ENCODE measurements at regions not wholly inside any gene's neighbourhood (a gene's known extent, or its start where the extent isn't known, plus 50 kb on each side); places are given as distances from the start of the nearest gene placed in this dataset.
"Not testable (repeated sequence)": the region's sequence is repeated elsewhere in the genome, so short reads cannot be mapped to it uniquely, and the experiment has no call there.

DNA sequence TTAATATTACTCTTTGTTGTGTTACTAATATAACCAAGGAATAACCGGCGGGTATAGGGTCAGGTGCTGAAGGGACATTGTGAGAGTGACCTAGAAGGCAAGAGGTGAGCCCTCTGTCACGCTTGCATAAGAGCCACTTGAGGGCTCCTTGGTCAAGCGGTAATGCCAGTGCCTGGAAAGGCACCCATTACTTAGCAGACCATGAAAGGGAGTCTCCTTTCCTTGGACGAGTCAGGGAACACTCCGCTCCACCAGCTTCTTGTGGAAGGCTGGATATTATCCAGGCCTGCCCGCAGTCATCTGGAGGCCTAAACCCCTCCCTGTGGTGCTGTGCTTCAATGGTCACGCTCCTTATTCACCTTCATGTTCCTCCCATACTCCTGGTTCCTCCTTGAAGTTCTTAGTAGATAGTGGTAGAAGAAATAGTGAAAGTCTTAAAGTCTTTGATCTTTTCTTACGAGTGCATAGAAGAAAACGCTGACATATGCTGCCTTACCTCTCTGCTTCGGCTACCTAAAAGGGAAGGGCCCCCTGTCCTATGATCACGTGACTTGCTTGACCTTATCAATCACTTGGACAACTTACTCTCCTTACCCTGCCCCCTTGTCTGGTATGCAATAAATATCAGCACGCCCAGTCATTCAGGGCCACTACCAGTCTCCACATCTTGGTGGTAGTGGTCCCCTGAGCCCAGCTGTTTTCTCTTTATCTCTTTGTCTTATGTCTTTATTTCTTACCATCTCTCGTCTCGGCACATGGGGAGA is 59.6 kb upstream of the DMRTB1 start:
- not testable (repeated sequence) for DNase-seq

DNA sequence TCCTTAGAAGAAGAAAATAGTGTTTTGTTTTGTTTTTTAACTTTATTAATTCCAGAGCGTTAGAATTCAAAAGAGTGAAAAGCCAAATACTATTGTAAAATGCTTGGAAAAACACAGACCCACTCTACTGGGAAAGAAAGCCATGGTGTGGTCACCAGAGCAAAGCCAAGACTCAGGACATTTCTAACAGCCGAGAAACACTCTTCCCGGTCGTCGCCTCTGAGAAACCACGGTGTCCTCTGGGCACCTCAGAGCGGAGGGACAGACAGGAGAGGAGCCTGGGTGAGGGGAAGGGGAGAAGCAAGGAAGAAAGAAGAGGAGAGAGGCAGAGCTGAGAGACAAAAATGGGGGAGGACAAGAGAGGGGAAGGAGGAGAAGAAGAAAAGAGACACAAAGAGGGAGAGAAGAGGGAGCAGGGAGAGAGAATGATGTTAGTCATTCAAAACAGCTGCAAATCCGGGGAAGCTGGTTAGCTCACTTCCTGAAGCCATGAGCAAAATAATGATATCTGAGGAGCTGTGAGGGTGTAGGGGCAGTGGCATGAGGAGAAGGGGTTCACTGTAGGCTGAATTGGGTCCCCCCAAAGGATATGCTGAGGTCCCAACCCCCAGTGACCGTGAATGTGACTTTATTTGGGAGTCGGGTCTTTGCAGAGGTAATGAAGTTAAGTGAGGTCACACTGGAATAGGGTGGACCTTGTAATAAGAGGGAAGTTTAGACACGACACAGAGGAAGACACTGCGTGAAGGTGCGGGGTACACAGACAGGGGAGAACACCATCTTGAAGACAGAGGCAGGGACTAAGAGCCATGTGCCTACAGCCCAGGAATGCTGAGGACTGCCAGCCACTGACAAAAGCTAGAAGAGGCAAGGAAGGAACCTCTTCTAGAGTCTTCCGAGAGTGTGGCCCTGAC is 58.2 kb upstream of the DMRTB1 start:
- DNase-seq = no peak

DNA sequence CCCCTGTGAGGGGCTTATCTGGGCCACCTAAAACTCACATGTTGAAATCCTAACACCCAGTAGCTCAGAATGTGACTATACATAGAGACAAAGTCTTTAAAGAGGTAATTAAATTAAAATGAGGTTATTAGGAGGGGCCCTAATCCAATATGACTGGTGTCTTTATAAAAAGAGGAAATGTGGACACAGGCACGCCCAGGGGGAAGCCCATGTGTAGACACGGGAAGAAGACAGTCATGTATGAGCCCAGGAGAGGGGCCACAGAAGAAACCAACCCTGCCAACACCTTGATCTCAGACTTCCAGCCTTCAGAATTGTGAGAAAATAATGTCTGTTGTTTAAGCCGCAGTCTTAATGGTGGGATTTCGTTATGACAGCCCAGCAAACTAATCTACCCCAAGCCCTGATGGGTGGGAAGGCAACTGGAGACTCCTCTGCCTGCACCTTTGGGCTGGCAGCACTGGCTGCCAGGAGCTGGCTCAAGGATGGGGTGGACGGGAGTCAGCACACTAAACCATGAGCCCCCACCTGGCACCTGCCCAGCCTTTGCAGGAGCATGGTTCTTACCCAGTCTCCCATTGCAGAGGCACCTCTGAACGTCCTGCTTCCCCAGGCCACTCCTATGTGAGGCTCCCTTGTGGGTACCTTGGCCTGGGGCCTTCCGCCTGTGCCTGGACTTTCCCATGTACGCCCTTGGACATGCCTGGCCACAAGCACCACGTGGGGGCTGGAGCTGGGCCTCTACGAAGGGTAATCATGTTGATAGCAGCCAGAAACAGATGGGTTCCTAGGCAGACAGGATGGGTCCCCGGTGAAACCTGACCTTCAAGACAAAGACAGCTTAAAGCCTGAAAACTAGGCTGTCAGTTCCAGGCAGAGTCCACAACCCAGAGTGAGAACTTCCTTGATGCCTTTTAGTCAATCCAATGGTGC is 57.1 kb upstream of the DMRTB1 start:
- DNase-seq = no peak

DNA sequence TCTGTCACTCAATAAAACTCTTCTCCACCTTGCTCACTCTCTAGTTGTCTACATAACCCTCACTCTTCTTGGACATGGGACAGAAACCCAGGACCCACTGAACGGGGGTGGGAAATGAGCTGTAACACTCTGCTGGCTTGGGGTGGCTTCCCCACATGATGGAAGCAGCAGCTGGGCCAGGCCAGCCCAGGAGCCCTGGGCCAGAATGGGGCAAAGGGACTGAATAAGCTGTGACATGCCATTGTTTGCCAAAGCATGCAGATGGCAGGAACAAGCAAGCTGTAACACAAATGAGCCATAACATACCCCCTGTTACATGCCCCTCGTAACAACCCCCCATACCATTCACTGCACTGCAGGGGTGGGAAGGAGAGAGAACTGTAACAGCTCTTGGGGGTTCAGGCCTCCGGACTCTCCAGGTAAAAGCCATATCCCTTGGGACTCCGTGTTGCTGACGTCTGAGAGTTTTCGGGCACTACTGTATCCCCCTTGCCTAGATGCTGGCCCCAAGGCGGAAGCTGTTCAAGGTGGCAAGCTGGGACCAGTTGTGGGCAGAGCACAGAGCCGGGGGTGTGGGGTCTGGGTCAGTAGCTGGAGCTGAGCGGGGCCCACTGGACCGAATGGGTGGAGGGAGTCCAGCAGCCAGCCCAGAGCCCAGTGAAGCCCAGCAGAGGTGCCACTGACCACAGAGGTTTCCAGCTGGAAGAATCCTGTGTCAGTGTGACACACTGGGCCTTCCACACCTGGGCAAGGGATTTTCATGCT is 56.1 kb upstream of the DMRTB1 start:
- DNase-seq = no peak

DNA sequence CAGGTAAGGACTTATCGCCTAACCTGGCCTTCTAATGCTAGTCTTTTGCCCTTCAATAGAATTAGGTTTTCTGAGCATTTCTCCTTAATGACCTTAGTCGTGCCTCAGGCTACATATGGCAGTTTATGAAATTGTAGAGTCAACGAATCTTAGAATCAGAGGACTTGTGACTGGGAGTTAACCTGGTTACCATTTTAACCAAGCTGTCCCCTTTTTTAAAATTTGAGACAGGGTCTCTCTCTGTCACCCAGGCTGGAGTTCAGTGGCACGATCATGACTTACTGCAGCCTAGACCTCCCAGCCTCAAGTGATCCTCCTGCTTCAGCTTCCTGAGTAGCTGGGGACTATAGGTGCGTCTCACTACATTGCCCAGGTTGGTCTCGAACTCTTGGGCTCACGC is 53.5 kb upstream of the DMRTB1 start:
- no peak for DNase-seq

DNA sequence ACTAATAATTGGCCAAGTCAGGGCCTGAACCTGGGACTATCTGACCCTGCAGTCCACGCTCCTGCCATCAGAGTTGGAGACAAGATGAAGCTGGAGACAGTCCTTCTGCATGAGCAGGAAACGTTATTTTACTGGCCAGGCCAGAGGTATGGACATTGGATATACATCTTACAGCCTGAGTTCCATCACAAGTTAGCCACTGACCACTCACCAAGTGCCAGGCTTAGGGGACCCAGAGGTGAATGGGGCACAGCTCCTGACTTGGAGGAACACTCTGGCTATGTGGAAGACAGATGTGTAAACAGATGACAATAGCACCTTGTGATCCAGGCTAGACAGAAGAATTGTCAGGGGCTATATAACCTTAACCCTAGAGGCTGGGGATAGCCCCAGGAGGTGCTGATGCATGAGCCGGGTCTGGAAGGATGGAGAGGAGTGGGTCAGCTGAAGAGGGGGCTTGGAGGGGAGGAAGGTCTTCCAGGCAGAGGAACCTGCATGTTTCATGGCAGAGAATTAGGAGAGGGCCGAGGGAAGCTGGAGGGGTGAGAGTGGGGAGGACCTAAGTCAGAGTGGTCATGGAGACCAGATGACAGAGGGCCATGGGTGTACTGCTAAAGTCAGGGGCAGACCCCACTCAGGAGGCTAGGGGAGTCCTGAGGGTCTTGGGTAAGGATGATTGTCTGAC is 52.5 kb upstream of the DMRTB1 start:
- DNase-seq = no peak

DNA sequence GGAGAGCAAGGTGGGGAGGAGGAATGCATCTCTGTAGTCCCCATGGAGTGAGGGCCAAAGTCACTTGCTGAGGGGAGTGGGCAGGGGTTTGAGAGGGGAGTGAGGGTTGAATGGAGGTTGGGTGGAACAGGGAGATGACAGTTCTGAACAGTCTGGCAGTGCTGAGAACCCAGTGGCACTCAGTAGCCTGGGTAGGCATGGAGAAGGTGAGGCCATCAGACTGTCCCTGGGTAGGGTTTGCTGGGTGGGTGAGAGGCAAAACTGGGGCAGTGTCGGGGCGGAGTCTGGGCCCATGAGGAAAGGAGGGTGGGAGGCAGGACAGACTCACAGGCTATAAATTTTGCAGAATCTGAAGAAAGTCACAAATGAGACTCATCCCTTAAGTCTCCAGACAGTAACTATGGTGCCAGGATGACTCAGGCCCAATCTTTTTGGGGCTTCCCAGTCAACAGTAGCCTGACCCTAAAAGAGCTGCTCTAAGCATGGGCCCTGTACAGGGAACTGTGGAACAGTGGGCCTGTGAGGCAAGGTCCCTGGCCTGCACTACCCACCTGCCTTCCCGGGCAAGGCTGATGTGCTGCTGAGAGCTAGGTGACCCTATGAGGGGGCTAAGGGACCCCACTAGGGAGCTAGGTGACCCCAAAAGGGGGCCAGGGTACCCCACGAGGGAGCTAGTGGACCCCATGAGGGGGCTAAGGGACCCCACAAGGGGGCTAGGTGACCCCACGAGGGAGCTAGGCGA is 51.0 kb upstream of the DMRTB1 start:
- DNase-seq = no peak

DNA sequence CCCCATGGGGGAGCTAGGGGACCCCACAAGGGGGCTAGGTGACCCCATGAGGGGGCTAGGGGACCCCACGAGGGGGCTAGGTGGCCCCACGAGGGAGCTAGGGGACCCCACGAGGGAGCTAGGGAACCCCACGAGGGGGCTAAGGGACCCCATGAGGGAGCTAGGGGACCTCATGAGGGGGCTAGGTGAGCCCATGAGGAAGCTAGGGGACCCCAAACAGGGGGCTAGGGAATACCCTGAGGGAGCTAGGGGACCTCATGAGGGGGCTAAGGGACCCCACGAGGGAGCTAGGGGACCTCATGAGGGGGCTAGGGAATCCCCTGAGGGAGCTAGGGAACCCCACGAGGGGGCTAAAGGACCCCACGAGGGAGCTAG is 50.5 kb upstream of the DMRTB1 start:
- DNase-seq = no peak

DNA sequence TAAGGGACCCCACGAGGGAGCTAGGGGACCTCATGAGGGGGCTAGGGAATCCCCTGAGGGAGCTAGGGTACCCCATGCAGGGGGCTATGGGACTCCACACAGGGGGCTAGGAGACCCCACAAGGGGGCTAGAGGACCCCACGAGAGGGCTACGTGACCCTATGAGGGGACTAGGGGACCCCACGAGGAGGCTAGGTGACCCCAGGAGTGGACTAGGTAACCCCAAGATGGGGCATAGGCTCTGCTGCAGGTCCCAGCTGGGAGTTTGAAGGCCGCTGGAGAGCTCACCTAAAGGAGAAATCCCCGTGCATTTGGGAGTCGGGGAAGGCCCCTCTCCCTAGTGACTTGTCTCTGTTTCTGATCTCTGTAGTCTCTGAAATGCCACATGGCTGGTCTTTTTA is 50.0 kb upstream of the DMRTB1 start:
- DNase-seq = no peak
